HEK293T (cell line): ENCODE measurements at regions not wholly inside any gene's neighbourhood (a gene's known extent, or its start where the extent isn't known, plus 50 kb on each side); places are given as distances from the start of the nearest gene placed in this dataset.
"Not testable (repeated sequence)": the region's sequence is repeated elsewhere in the genome, so short reads cannot be mapped to it uniquely, and the experiment has no call there.

ENCODE experiments used
- BHLHE40 ChIP-seq: fragments of 450-650 bp; IDR thresholded peaks from 2 replicates; pipeline ENCODE4 v1.6.1; 2016; ENCODE audit warnings: mild to moderate bottlenecking, moderate library complexity, borderline replicate concordance
- CTBP1 ChIP-seq: fragments of 450-650 bp; IDR thresholded peaks from 2 replicates; pipeline ENCODE4 v1.6.1; 2016; ENCODE audit warnings: borderline replicate concordance
- FOXA1 ChIP-seq: fragments of 450-650 bp; IDR thresholded peaks from 2 replicates; pipeline ENCODE4 v1.6.1; 2016; ENCODE audit warnings: mild to moderate bottlenecking
- FOXM1 ChIP-seq: fragments of 450-650 bp; IDR thresholded peaks from 2 replicates; pipeline ENCODE4 v1.6.1; 2017; ENCODE audit warnings: mild to moderate bottlenecking, borderline replicate concordance
- L3MBTL2 ChIP-seq: fragments of 450-650 bp; conservative IDR thresholded peaks from 2 replicates; pipeline ENCODE4 v1.6.1; 2016; ENCODE audit warnings: mild to moderate bottlenecking
- SUZ12 ChIP-seq: fragments of 450-650 bp; IDR thresholded peaks from 2 replicates; pipeline ENCODE4 v1.6.1; 2016; ENCODE audit warnings: mild to moderate bottlenecking
- TARDBP ChIP-seq: fragments of 450-650 bp; IDR thresholded peaks from 2 replicates; pipeline ENCODE4 v1.6.1; 2016

GRCh38 chr2:87418823-87419822 lies 328.8 kb upstream of the PLGLB2 start:
- TF ChIP-seq SUZ12, FOXA1, L3MBTL2, FOXM1, TARDBP, BHLHE40, CTBP1: not testable (repeated sequence)
